ENCODE measurements at regions not wholly inside any gene's neighbourhood (a gene's known extent, or its start where the extent isn't known, plus 50 kb on each side); places are given as distances from the start of the nearest gene placed in this dataset.
"Not testable (repeated sequence)": the region's sequence is repeated elsewhere in the genome, so short reads cannot be mapped to it uniquely, and the experiment has no call there.

GRCh38 chr13:54077569-54077968 is 1049.0 kb downstream of the OLFM4 start:
- dilution Hi-C loops (cut with MboI; ENCODE audit: extremely low pct_ligation_motif_present, low sequenced_read_pairs) = no loop called here
- no TSS peak for BruUV-seq (replicated peaks)
- ChIA-PET CTCF (no interaction called here), POLR2A (no interaction called here)
- intact Hi-C loops (cut with micrococcal nuclease) = no loop called here
- TF ChIP-seq FOS (IDR thresholded peaks at IDR 0.05; ENCODE audit: borderline replicate concordance, insufficient read depth, low read length) (no peak), MYC (IDR thresholded peaks at IDR 0.05; ENCODE audit: low read depth, low read length) (no peak), POLR2AphosphoS5 (IDR thresholded peaks at IDR 0.05; ENCODE audit: insufficient read depth, low read depth, low read length) (no peak)
- no peak for DNase-seq (ENCODE audit: low read depth, low spot score)
- H3K9me1 ChIP-seq (replicated peaks; ENCODE audit: control insufficient read depth, extremely low read depth, insufficient read depth, low read length) = no peaks in the 10 kb centered on the region
- no peaks in the 10 kb centered on the region for H3K4me1 ChIP-seq (ENCODE audit: control insufficient read depth, extremely low read depth, insufficient read depth, low read length)
- H3K9me3 ChIP-seq (replicated peaks; ENCODE audit: control insufficient read depth, insufficient read depth, low read length) = no peaks in the 10 kb centered on the region
- no peak overlapping the region for H3K9ac ChIP-seq (replicated peaks; ENCODE audit: extremely low read depth, insufficient read depth, low read length)
- no peaks in the 10 kb centered on the region for H3K27me3 ChIP-seq (ENCODE audit: control insufficient read depth in 2 of 2, insufficient read depth in 2 of 2, low read length in 2 of 2)
- no peak for FAIRE-seq
- H4K20me1 ChIP-seq (replicated peaks; ENCODE audit: control insufficient read depth, extremely low read depth, insufficient read depth, low read length) = no peaks in the 10 kb centered on the region
- no peaks in the 10 kb centered on the region for H3K79me2 ChIP-seq (ENCODE audit: control insufficient read depth, insufficient read depth, low read length)
- H3K27ac ChIP-seq (ENCODE audit: insufficient read depth, low read depth, low read length) = no peak overlapping the region
- H2AFZ ChIP-seq (ENCODE audit: low read depth, low read length) = no peak overlapping the region
- H3K4me3 ChIP-seq (replicated peaks in 1 of 3; ENCODE audit: insufficient read depth in 1 of 3, low read depth in 1 of 3, low read length in 3 of 3) = no peak overlapping the region
- no peaks in the 10 kb centered on the region for H3K36me3 ChIP-seq (ENCODE audit: control insufficient read depth in 2 of 2, extremely low read depth in 1 of 2, insufficient read depth in 2 of 2, low read length in 2 of 2)
- no peak overlapping the region for H3K4me2 ChIP-seq (ENCODE audit: insufficient read depth, low read length)

DNA sequence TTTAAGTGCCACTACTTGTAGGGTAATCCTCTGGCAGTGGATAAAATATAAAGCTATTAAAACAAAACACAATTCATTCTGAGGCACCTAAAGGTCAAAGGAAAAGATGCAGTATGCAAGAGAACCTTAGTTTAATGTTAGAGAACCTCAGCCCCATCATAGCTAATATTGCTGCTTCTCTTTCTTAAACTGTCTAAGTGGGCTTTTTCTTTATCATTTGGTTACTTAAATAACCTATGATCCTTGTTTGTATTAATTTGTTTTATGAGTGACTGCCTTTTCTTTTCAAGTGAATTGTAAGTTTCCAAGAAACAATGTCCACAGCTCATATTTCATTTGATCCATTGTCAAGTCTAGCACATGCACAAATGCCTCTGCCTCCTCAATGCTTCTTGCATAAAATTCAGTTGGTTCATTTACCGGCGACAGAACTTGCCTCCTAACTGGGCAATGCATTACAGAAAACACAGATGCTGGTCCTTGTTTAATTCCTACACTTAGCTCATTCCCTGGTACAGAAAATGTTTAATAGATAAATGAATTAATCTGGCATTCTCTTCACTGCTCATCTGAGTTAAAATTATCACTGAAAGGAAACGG is 1049.8 kb downstream of the OLFM4 start:
- POLR2A ChIA-PET = no interaction called here
- no peaks in the 10 kb centered on the region for H3K9me1 ChIP-seq (replicated peaks; ENCODE audit: control insufficient read depth, extremely low read depth, insufficient read depth, low read length)
- no peaks in the 10 kb centered on the region for H4K20me1 ChIP-seq (replicated peaks; ENCODE audit: control insufficient read depth, extremely low read depth, insufficient read depth, low read length)
- TF ChIP-seq FOS (IDR thresholded peaks at IDR 0.05; ENCODE audit: borderline replicate concordance, insufficient read depth, low read length) (no peak), EZH2 (IDR thresholded peaks at IDR 0.05; ENCODE audit: borderline replicate concordance, low read depth, low read length, severe bottlenecking) (no peak), GATA2 (IDR thresholded peaks at IDR 0.05; ENCODE audit: insufficient read depth, insufficient read length, low read depth, low read length) (no peak), JUN (IDR thresholded peaks at IDR 0.05; ENCODE audit: borderline replicate concordance, insufficient read depth, insufficient read length, low read depth) (no peak), MYC (IDR thresholded peaks at IDR 0.05; ENCODE audit: low read depth, low read length) (no peak), POLR2A (IDR thresholded peaks at IDR 0.05; ENCODE audit: low read depth, low read length) (no peak), POLR2AphosphoS5 (IDR thresholded peaks at IDR 0.05; ENCODE audit: insufficient read depth, low read depth, low read length) (no peak)
- TF ChIP-seq, protein P1, sequence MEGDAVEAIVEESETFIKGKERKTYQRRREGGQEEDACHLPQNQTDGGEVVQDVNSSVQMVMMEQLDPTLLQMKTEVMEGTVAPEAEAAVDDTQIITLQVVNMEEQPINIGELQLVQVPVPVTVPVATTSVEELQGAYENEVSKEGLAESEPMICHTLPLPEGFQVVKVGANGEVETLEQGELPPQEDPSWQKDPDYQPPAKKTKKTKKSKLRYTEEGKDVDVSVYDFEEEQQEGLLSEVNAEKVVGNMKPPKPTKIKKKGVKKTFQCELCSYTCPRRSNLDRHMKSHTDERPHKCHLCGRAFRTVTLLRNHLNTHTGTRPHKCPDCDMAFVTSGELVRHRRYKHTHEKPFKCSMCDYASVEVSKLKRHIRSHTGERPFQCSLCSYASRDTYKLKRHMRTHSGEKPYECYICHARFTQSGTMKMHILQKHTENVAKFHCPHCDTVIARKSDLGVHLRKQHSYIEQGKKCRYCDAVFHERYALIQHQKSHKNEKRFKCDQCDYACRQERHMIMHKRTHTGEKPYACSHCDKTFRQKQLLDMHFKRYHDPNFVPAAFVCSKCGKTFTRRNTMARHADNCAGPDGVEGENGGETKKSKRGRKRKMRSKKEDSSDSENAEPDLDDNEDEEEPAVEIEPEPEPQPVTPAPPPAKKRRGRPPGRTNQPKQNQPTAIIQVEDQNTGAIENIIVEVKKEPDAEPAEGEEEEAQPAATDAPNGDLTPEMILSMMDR (IDR thresholded peaks at IDR 0.05; ENCODE audit: extremely low read depth in 1 of 2, insufficient read depth in 1 of 2, low read depth in 1 of 2, low read length in 2 of 2) = no peak
- H3K36me3 ChIP-seq (ENCODE audit: control insufficient read depth in 2 of 2, extremely low read depth in 1 of 2, insufficient read depth in 2 of 2, low read length in 2 of 2) = no peaks in the 10 kb centered on the region
- FAIRE-seq (no peak), DNase-seq (ENCODE audit: low read depth, low spot score) (no peak)
- CTCF ChIA-PET = no interaction called here
- intact Hi-C loops (cut with micrococcal nuclease) (no loop called here), dilution Hi-C loops (cut with MboI; ENCODE audit: extremely low pct_ligation_motif_present, low sequenced_read_pairs) (no loop called here)
- no peak overlapping the region for H3K9ac ChIP-seq (replicated peaks; ENCODE audit: extremely low read depth, insufficient read depth, low read length)
- H3K27me3 ChIP-seq (ENCODE audit: control insufficient read depth in 2 of 2, insufficient read depth in 2 of 2, low read length in 2 of 2) = no peaks in the 10 kb centered on the region
- H2AFZ ChIP-seq (ENCODE audit: low read depth, low read length) = no peak overlapping the region
- no peak overlapping the region for H3K27ac ChIP-seq (ENCODE audit: insufficient read depth, low read depth, low read length)
- no peaks in the 10 kb centered on the region for H3K79me2 ChIP-seq (ENCODE audit: control insufficient read depth, insufficient read depth, low read length)
- H3K4me2 ChIP-seq (ENCODE audit: insufficient read depth, low read length) = no peak overlapping the region
- no peaks in the 10 kb centered on the region for H3K9me3 ChIP-seq (replicated peaks; ENCODE audit: control insufficient read depth, insufficient read depth, low read length)
- no peaks in the 10 kb centered on the region for H3K4me1 ChIP-seq (ENCODE audit: control insufficient read depth, extremely low read depth, insufficient read depth, low read length)
- no TSS peak for BruUV-seq (replicated peaks)
- no peak overlapping the region for H3K4me3 ChIP-seq (replicated peaks in 1 of 3; ENCODE audit: insufficient read depth in 1 of 3, low read depth in 1 of 3, low read length in 3 of 3)

DNA sequence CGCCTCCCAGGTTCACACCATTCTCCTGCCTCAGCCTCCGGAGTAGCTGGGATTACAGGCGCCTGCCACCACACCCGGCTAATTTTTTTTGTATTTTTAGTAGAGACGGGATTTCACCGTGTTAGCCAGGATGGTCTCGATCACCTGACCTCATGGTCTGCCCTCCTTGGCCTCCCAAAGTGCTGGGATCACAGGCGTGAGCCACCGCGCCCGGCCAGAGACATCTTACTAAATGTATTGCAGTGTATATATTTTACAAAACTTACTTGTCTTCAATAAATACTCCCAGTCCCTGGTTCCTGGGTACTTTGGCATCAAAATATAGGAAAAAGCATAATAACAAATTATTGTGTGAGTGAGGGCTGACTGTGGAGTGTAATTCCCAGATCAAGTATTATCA is 1053.7 kb downstream of the OLFM4 start:
- H3K36me3 ChIP-seq (ENCODE audit: control insufficient read depth in 2 of 2, extremely low read depth in 1 of 2, insufficient read depth in 2 of 2, low read length in 2 of 2); H4K20me1 ChIP-seq (replicated peaks; ENCODE audit: control insufficient read depth, extremely low read depth, insufficient read depth, low read length); H3K27me3 ChIP-seq (ENCODE audit: control insufficient read depth in 2 of 2, insufficient read depth in 2 of 2, low read length in 2 of 2); H3K9me3 ChIP-seq (replicated peaks; ENCODE audit: control insufficient read depth, insufficient read depth, low read length); dilution Hi-C loops (cut with MboI; ENCODE audit: extremely low pct_ligation_motif_present, low sequenced_read_pairs); H2AFZ ChIP-seq (ENCODE audit: low read depth, low read length); POLR2A ChIA-PET; H3K9me1 ChIP-seq (replicated peaks; ENCODE audit: control insufficient read depth, extremely low read depth, insufficient read depth, low read length); H3K27ac ChIP-seq (ENCODE audit: insufficient read depth, low read depth, low read length); CTCF ChIA-PET; FAIRE-seq; DNase-seq (ENCODE audit: low read depth, low spot score); H3K79me2 ChIP-seq (ENCODE audit: control insufficient read depth, insufficient read depth, low read length); H3K9ac ChIP-seq (replicated peaks; ENCODE audit: extremely low read depth, insufficient read depth, low read length); H3K4me2 ChIP-seq (ENCODE audit: insufficient read depth, low read length); BruUV-seq (replicated peaks); H3K4me3 ChIP-seq (replicated peaks in 1 of 3; ENCODE audit: insufficient read depth in 1 of 3, low read depth in 1 of 3, low read length in 3 of 3); intact Hi-C loops (cut with micrococcal nuclease); H3K4me1 ChIP-seq (ENCODE audit: control insufficient read depth, extremely low read depth, insufficient read depth, low read length): not testable (repeated sequence)
